SU-DHL-6 (cell line): ENCODE measurements at regions not wholly inside any gene's neighbourhood (a gene's known extent, or its start where the extent isn't known, plus 50 kb on each side); places are given as distances from the start of the nearest gene placed in this dataset.

Source experiments
- H2AFZ ChIP-seq: fragments of 200-600 bp; sonication (generic); 2 replicates; pipeline ENCODE4 v1.6.1; 2014; ENCODE audit warnings: low read depth, mild to moderate bottlenecking, moderate library complexity, mixed read lengths, antibody characterized with exemption, low read length; ENCODE audit not compliant: severe bottlenecking
- H3F3A ChIP-seq: fragments of 200-600 bp; shearing (Covaris generic); 2 replicates; pipeline ENCODE4 v1.6.0; 2016; ENCODE audit warnings: antibody characterized with exemption, mild to moderate bottlenecking; ENCODE audit not compliant: insufficient read depth
- H3K27ac ChIP-seq: fragments of 200-600 bp; sonication (generic); 2 replicates; pipeline ENCODE4 v1.5.1; 2016; ENCODE audit warnings: low read depth, mild to moderate bottlenecking, low read length, moderate library complexity, mixed read lengths
- H3K27me3 ChIP-seq: fragments of 200-600 bp; sonication (generic), shearing (Covaris generic); 2 replicates; pipeline ENCODE4 v1.6.0; 2014; ENCODE audit warnings: mild to moderate bottlenecking, low read length
- H3K36me3 ChIP-seq: fragments of 200-600 bp; sonication (generic); 2 replicates; pipeline ENCODE4 v1.6.1; 2014; ENCODE audit warnings: mild to moderate bottlenecking, low read length, mixed read lengths
- H3K4me2 ChIP-seq: fragments of 300-600, 200-600 bp; shearing (Covaris generic), sonication (generic); 2 replicates; pipeline ENCODE4 v1.6.0; 2014; ENCODE audit warnings: low read length, low read depth, mild to moderate bottlenecking; ENCODE audit not compliant: poor library complexity, severe bottlenecking
- H3K4me3 ChIP-seq: fragments of 200-600 bp; sonication (generic); 2 replicates; pipeline ENCODE4 v1.5.1; 2014; ENCODE audit warnings: antibody characterized with exemption, low read length, mild to moderate bottlenecking, mixed read lengths; ENCODE audit not compliant: insufficient read depth, poor library complexity, severe bottlenecking
- H3K79me2 ChIP-seq: fragments of 200-600 bp; sonication (generic); 2 replicates; pipeline ENCODE4 v1.6.1; 2014; ENCODE audit warnings: mild to moderate bottlenecking, low read length, moderate library complexity; ENCODE audit not compliant: insufficient read depth
- H3K9ac ChIP-seq: fragments of 200-600 bp; sonication (generic); 2 replicates; pipeline ENCODE4 v1.7.0; 2014; ENCODE audit warnings: mild to moderate bottlenecking, low read length
- H3K9me2 ChIP-seq: fragments of 200-600 bp; sonication (generic); replicated peaks from 2 replicates; pipeline ENCODE4 v1.6.1; 2014; ENCODE audit warnings: low read length; ENCODE audit not compliant: insufficient read depth
- H3K9me3 ChIP-seq: fragments of 200-600 bp; sonication (generic); 2 replicates; pipeline ENCODE4 v1.6.1; 2014; ENCODE audit warnings: low read length, mixed read lengths; ENCODE audit not compliant: insufficient read depth
- H4K20me1 ChIP-seq: fragments of 200-600 bp; sonication (generic); 2 replicates; pipeline ENCODE4 v1.6.1; 2014; ENCODE audit warnings: low read depth, mild to moderate bottlenecking, antibody characterized with exemption, low read length, moderate library complexity, mixed read lengths
- EZH2phosphoT487 ChIP-seq: fragments of 200-600 bp; sonication (generic), shearing (Covaris generic); conservative IDR thresholded peaks from 2 replicates; pipeline ENCODE4 v1.6.1; 2018; ENCODE audit warnings: mild to moderate bottlenecking, antibody characterized with exemption, low read length, moderate library complexity, mixed read lengths
- TF ChIP-seq, protein P1 (sequence below): fragments of 200-600 bp; sonication (generic); IDR thresholded peaks from one replicate; pipeline ENCODE4 v1.5.1; 2017; ENCODE audit warnings: antibody characterized with exemption, mild to moderate bottlenecking, low read length, moderate library complexity; ENCODE audit not compliant: insufficient read depth, poor library complexity, severe bottlenecking

DNA sequence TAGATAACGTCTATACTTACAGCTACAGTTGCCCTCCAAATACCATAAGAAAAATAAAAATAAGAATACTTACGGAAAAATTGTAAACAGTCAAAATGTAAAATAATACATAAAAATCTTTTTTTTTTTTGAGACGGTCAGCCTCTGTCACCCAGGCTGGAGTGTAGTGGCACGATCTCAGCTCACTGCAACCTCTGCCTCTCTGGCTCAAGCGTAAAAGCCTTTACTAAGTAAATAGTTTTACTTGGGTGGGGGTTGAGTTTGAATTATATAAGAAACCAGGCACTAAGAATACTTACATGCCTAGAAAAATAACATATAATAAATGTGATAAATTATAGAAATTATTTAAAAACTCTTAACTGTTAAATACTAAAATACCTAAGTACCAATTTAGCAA is 1413.0 kb upstream of the PRR20A start:
- Histone ChIP-seq H3K4me3 (no peak overlapping the region), H3K36me3 (no peaks in the 10 kb centered on the region), H3K9ac (no peak overlapping the region), H4K20me1 (no peaks in the 10 kb centered on the region), H3F3A (no peaks in the 10 kb centered on the region), H3K9me2 (no peaks in the 10 kb centered on the region), H3K27me3 (no peaks in the 10 kb centered on the region), H3K4me2 (no peak overlapping the region), H2AFZ (no peak overlapping the region), H3K79me2 (no peaks in the 10 kb centered on the region), H3K27ac (no peak overlapping the region), H3K9me3 (no peaks in the 10 kb centered on the region)
- TF ChIP-seq, protein P1, sequence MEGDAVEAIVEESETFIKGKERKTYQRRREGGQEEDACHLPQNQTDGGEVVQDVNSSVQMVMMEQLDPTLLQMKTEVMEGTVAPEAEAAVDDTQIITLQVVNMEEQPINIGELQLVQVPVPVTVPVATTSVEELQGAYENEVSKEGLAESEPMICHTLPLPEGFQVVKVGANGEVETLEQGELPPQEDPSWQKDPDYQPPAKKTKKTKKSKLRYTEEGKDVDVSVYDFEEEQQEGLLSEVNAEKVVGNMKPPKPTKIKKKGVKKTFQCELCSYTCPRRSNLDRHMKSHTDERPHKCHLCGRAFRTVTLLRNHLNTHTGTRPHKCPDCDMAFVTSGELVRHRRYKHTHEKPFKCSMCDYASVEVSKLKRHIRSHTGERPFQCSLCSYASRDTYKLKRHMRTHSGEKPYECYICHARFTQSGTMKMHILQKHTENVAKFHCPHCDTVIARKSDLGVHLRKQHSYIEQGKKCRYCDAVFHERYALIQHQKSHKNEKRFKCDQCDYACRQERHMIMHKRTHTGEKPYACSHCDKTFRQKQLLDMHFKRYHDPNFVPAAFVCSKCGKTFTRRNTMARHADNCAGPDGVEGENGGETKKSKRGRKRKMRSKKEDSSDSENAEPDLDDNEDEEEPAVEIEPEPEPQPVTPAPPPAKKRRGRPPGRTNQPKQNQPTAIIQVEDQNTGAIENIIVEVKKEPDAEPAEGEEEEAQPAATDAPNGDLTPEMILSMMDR = no peak
- TF ChIP-seq EZH2phosphoT487 = no peak

DNA sequence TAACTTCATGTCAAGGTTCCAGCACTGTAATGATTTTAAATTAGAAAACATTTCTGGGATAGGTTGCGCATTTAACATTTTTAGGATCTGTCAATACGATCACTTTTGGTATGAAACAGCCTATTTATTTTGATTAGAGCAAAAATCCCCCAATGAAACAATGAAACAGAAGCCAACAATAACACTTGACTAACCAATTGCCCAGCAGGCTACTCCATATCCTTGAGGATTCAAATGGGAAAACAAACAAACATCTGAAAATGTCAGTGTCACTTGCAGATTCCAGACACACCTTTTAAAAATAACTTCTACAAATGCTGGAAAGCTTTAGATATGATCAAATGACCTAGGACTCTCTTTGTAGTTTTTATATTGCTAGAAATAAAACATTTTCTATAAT is 1412.5 kb upstream of the PRR20A start:
- no peak overlapping the region for H3K27ac ChIP-seq
- no peaks in the 10 kb centered on the region for H3K36me3 ChIP-seq
- no peaks in the 10 kb centered on the region for H3K27me3 ChIP-seq
- no peaks in the 10 kb centered on the region for H3K9me3 ChIP-seq
- H4K20me1 ChIP-seq = no peaks in the 10 kb centered on the region
- no peak overlapping the region for H3K9ac ChIP-seq
- H3K4me2 ChIP-seq = no peak overlapping the region
- no peaks in the 10 kb centered on the region for H3F3A ChIP-seq
- TF ChIP-seq, protein P1 = no peak
- no peak overlapping the region for H2AFZ ChIP-seq
- H3K9me2 ChIP-seq = no peaks in the 10 kb centered on the region
- no peak overlapping the region for H3K4me3 ChIP-seq
- H3K79me2 ChIP-seq = no peaks in the 10 kb centered on the region

DNA sequence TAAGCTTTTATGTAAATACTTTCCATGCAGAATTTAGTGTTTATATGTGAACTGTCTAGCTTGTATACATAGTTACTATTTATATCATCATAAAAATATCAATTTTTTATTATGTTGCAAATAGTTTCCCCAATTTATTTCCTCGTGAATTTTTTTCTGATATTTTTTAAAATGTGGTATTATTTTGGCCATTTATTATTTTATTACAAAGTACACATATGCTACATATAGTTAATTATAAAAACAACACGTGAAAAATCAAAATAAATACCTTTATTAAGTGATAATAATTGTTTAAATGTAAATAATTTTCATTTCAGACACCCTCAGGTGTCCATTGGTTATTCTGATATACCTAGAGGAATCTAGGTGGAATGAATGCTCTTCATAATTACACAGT is 1394.9 kb upstream of the PRR20A start:
- Histone ChIP-seq H3K79me2 (no peaks in the 10 kb centered on the region), H3K36me3 (no peaks in the 10 kb centered on the region), H2AFZ (no peak overlapping the region), H4K20me1 (no peaks in the 10 kb centered on the region), H3K4me2 (no peak overlapping the region), H3K27me3 (no peaks in the 10 kb centered on the region), H3K9me2 (no peaks in the 10 kb centered on the region), H3K9ac (no peak overlapping the region), H3K9me3 (no peaks in the 10 kb centered on the region), H3K27ac (no peak overlapping the region), H3F3A (no peaks in the 10 kb centered on the region), H3K4me3 (no peak overlapping the region)
- TF ChIP-seq, protein P1 = no peak
- TF ChIP-seq EZH2phosphoT487 = no peak

- Histone ChIP-seq H3K4me3 (no peak overlapping the region), H3K27ac (no peak overlapping the region)
Observed at GRCh38 chr13:55761986-55762385, 1378.7 kb upstream of the PRR20A start.

More at GRCh38 chr13:55761986-55762385, 1378.7 kb upstream of the PRR20A start:
- Histone ChIP-seq H2AFZ (peak overlapping the region; percentile 19), H3K27me3 (no peaks in the 10 kb centered on the region), H3K9me3 (no peaks in the 10 kb centered on the region), H4K20me1 (no peaks in the 10 kb centered on the region), H3F3A (no peaks in the 10 kb centered on the region), H3K9me2 (no peaks in the 10 kb centered on the region), H3K9ac (no peak overlapping the region), H3K36me3 (no peaks in the 10 kb centered on the region), H3K4me2 (no peak overlapping the region), H3K79me2 (no peaks in the 10 kb centered on the region)
- TF ChIP-seq, protein P1 = no peak
- TF ChIP-seq EZH2phosphoT487 = no peak
